Activated CD4-positive, alpha-beta T cell treated with anti-CD3 and anti-CD28 coated beads, Interleukin-10, Interleukin-2, amounts not matched to agents 100 ng/mL and 50 ng/mL, durations not matched to agents 16 hours and 8 hours (primary cell): ENCODE measurements at regions not wholly inside any gene's neighbourhood (a gene's known extent, or its start where the extent isn't known, plus 50 kb on each side); places are given as distances from the start of the nearest gene placed in this dataset.
"Not testable (repeated sequence)": the region's sequence is repeated elsewhere in the genome, so short reads cannot be mapped to it uniquely, and the experiment has no call there.

Experiments
- DNase-seq: peaks from one replicate; pipeline ENCODE4 v3.0.0-alpha.2; 2020

DNA sequence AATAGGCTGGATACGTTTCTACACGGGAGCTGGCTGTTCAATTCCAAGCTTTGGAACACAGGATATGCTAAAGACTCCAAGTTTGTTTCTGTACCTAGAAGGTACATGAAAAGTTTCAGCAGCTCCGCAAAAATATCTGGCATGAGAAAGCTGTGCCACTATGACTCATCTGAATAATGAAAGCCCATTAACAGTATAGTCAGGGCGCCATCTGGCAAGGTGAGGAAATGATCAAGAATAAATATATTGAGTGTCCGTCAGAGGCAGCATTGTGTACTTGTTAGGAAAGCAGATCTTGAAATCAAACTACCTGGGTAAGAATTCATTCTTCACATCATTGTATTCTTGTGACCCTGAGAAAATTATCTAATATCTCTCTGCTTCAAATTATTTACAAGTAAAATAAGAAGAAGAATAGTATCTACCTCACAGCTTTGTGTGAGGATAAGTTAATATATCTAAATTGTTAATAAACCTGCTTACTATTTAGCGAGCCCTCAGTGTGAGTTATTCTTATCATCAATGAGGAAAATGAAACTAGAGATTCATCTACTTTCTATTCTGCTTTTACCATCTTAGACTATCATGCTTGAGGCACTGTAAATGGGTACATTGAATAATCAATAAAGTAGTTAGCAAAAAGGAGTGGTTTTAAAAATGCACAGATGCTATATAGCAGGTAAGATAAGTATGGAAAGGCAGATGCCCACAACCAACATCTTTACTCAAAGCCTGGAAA lies 53.5 kb downstream of the FSCB start:
- DNase-seq = no peak

DNA sequence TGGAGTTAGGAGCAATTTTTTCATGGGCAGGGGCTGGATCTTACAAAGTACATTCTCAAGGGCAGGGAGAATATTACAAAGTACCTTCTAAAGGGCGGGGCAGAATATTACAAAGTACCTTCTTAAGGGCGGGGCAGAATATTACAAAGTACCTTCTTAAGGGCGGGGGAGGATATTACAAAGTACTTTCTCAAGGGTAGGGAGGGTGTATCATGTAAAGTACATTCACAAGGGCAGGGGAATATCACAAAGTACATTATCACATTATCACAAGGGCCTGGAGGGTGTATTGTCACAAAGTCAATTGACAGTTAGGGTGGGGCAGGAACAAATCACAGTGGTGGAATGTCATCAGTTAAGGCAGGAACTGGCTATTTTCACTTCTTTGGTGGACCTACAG lies 56.9 kb downstream of the FSCB start:
- not testable (repeated sequence) for DNase-seq

DNA sequence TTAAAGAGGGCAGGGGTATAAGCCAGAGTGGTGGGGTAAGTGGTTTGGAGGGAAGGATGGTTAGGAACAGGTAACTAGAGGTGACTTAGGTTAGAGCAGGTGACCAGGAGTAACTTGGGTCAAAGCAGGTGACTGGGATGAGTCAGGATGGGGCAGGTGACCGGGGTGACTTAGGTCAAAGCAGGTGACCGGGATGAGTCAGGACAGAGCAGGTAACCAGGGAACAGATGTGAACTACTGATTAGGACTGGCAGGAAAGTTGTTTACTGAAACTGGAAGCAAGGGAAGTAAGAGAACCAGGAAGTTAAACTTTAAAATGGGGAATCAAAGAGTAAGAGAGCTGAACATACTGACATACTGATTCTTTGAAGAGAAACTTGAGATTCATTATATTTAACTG lies 57.4 kb downstream of the FSCB start:
- DNase-seq = no peak

DNA sequence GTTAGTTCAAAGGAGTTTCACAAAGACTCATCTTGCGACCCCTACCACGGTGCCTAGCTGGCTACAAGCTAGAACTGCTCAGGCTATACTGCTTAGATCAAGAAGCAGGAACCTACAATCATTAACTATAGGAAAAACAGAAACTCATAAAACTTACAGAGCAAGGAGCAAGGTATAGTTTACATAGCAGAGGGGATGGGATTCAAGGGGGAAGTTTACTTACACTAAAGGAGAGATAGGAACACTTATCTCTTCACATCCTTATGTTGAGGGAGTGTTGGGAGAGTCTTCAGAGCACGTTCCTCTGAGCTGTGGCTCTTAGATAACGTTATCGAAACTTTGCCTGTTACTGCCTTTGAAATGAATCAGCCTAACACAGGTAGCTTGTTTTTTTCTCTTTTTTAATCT lies 58.1 kb downstream of the FSCB start:
- DNase-seq = no peak

DNA sequence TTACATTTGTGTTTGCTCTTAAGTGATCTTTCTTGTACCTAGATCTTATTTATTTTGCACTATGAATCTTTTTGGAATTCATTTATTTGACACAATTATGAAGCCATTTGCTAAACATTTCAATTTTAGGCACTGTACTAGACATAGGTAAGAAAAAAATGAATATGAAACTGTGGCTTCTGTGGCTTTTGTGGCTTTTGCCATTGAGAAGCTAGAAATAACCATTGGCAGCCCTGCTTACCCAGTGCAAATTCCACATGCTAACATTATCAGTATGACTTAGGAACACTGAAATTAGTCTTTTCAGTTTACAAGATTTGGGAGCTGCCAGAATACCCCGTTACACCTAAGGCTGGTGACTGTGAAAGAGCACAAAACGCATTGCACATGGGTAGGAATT lies 60.1 kb downstream of the FSCB start:
- DNase-seq = no peak

DNA sequence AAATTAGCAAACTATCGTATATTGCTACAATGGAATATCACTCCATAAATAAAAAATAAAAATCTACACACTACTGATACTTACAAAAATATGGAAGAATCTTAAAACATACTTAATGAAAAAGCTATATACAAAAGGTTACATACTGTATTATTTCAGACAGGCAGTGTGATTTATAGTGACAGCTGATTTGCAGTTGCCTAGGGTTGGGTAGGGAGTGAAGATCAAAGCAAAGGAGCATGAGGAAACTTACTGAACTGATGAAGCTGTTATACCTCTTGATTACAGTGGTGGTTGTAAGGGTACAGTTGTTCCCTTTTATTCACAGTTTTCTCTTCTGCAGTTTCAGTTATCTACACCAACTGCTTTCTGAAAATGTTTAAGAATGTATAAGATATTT lies 62.6 kb downstream of the FSCB start:
- DNase-seq = no peak

DNA sequence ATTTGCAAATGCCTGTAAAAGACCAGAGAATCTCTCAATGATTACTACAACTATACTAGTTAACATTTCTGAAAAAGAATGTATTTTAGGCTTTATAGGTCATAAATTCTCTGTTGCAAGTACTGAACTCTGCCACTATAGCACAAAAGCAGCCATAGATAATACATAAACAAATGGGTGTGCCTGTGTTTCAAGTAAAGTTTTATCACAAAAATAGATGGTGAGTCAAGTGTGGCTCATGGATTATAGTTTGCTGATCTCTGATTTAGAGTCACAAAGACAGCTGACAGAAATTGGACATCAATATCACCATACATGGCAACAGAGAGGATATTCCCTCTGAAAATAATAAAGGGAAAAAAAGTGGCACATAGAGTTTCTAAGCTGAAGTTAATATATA lies 68.1 kb downstream of the FSCB start:
- DNase-seq = no peak

DNA sequence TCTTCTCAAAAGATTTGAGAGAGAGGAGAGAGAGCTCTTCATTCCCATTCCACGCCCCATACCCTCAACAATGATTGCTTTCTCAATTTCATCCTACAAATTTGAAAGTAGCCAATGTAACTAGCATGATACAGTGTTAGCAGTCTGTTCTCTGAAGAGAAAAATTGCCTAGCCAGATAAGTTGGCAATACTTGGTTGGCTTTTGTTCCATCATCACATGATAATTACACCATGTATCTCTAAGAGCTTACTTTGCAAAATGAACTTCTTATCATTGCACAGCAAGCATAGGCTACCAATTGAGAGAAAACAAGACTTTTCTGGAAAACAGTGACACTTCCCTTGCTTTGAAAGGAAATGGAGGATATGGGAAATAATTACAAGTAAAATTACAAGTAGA lies 68.9 kb downstream of the FSCB start:
- DNase-seq = no peak

DNA sequence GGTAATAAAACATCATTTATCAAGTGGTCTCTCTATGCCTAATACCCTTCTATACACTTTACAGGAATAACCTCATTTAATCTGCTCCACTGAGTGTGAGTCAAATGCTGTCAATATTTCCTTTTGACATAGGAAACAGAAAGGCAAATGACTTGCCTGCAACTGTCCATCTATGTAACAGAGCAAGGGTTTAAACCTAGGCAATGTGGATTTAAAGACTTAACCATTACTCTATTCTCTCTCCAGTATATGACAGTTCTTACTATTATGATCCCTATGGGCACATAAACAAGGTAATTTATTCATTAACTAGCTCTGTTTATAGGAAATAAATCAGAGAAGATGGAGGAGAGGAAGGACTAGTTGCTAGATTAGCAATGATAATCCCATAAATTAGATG lies 70.6 kb downstream of the FSCB start:
- no peak for DNase-seq

DNA sequence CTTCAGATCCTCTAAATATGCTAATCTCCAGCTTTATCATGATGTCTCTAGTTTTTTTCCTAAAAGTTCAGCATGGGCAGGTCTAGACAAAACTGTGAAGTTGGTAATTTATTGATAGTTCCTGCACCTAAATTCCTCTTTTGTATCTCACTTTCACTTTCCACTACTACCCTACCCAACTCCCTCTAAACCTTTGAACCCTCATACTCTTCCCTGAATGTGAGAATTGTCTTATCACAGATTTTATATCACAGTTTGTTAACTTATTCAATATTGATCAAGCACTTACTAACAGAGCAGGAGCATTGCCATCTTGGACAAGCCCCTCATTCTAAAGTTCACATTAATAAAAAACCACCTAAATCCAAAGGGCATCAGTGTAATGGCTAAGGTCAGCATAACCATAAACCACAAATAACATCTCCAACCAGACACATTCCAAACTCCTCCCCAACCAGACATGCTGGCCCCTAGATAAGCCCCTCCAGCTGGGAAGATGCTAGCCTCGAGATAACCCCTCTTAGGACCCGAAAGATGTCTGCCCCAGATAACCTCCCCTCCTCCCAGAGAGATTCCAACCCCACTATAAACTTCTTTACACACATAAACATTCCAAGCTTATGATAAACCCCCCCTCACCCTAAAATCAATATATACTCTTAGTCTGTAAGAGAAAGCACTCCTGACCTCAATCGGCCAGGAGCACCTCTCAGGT lies 78.7 kb downstream of the FSCB start:
- DNase-seq = no peak

DNA sequence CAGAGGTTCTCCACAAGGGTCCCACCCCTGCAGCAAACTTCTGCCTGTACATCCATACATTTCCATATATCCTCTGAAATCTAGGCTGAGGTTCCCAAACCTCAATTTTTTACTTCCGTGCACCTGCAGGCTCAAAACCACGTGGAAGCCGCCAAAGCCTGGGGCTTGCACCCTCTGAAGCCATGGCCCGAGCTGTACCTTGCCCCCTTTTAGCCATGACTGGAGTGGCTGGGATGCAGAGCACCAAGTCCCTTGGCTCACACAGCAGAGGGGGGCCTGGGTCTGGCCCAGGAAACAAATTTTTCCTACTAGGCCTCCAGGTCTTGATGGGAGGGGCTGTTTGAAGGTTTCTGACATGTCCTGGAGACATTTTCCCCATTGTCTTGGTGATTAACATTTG lies 84.4 kb downstream of the FSCB start:
- DNase-seq = no peak

DNA sequence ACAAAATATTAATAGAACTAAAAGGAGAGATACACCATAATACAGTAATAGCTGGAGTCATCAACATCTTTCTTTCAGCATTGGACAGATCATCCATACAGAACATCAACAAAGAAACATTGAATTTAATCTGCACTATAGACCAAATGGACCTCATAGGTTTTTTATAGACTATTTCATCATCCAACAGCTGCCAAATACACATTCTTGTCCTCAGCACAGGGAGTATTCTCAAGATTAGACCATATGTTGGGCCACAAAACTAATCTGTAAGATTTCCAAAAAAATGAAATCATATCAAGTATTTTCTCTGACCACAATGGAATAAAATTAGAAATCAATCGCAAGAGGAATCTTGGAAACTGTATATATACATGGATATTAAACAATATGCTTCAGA lies 86.9 kb downstream of the FSCB start:
- no peak for DNase-seq

DNA sequence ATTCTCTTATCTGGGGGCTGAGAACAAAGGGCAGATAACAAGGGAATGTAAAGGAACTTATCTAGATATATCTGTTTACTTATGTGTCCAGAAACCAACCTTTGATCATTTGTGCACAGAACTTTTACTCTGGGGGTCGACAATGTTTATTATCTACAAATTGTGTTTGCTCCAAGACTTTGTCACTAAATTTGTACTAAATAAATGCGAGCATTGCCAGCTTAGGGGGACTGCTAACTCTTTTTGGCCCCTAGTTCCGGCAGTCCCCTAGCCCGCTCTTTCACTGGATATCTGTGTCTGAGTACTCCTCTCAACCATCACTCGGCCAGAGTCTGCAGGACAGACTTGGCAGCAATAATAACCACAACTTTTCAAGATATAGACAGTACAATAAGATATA lies 88.2 kb downstream of the FSCB start:
- DNase-seq = no peak

DNA sequence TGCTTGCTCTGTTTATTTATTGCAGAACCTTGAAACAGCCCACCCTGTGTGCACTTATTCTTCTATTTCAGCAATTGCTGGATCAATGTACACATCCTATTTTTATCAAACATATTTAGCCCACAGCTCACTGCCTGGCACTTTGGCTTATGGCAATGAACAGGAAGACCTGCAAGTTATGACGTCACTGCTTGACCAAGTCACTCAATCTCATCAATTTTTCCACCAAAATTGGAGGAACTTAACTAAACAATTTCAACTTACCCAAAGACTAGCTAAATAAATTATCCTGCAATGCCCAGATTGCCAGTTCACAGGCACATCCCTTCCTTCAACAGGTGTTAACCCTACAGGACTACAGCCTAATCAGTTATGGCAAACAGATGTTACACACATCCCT lies 89.3 kb downstream of the FSCB start:
- no peak for DNase-seq

DNA sequence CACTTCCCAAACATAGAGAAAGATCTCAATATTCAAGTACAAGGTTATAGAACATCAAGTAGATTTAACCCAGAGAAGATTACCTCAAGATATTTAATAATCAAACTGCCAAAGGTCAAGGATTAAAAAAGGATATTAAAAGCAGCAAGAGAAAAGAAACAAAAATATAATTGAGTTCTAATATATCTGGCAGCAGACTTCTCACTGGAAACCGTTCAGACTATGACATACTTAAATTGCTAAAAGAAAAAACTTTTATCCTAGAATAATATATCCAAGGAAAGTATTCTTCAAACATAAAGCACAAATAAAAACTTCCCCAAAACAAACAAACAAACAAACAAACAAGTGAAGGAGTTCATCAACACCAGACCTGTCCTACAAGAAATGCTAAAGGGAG lies 92.4 kb downstream of the FSCB start:
- DNase-seq = no peak

DNA sequence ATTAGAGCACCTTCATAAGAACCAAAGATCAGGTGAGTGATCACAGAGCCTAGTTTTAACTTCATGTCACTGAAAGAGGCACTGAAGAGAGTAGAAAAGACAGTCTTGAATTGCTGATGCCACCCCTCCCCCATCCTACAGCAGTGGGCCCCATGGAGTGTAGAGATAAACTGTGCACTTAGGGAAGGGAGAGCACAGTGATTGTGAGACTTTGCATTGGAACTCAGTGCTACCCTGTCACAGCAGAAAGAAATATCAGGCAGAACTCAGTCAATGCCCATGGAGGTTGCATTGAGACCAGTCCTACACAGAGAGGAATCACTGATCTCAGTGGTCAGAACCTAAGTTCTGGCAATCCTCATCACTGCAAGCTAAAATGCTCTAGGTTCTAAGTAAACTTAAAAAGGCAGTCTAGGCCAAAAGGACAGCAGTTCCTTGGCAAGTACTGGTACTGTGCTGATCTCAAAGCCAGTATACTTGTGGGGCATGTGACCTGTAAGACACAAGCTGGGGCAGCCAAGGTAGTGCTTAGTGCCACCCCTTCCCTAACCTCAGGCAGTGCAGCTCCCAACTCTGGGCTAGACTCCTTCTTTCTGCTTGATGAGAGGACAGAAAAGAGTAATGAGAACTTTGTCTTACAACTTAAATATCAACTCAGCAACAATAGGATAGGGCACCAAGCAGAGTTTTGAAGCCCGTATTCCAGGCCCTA lies 94.1 kb downstream of the FSCB start:
- no peak for DNase-seq

DNA sequence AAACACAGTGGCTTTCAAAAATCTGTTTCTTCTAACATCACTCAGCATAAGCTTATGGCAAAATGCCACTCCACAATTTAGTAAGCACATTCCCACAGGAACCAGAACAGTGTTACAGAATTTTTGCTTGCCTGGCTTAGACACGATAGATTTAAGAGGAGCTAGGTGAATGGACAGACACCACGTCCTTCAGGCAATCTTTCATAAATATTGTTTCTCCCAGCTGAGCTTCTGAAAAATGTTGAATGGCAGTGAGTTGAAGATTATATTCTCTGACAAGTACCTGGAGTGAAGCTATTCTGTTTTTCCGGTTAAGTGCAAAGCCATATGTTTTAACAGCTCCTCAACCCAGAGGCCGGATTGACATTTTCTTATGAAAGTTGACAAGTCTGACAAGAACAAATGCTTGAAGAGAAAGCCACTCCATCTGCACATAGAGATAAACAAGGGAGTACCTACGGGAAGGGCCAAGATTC lies 102.0 kb downstream of the FSCB start:
- DNase-seq = no peak

DNA sequence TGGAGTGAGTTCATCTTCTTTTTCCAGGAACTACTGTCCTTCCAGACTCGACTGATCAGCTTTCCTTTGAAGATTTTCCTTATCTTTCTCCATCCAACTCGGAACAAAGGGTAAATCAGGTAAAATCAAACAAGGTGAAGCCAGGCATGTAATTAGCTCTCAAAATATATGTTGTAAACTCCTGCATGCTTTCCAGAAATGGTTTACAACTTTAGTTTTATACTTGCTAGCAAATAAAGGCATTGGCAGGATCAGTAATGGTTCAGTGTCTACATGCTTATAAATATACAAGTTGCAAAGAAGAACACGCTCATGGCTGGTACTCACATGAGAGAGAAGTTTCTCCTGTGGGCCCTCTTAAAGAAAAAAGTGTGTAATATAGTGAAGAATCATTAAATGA lies 102.5 kb downstream of the FSCB start:
- no peak for DNase-seq

DNA sequence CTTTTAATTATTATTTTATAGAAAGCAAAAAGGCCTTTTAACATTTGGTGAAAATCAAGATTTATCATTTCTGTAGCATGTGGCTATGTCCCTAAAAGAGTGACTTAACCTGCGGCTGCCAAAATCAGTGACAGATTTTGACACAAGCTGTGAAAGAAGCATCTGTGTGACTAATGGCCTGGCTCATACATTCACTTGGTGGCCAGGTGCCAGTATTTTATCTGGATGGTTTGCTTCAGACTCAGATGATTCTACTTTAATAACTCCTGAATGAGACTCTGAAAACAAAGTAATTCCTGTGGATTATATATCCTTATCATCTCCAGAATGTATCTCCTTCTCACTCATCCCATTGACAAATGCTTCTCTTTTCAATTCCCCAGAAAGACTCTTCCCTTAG lies 103.0 kb downstream of the FSCB start:
- DNase-seq = no peak

DNA sequence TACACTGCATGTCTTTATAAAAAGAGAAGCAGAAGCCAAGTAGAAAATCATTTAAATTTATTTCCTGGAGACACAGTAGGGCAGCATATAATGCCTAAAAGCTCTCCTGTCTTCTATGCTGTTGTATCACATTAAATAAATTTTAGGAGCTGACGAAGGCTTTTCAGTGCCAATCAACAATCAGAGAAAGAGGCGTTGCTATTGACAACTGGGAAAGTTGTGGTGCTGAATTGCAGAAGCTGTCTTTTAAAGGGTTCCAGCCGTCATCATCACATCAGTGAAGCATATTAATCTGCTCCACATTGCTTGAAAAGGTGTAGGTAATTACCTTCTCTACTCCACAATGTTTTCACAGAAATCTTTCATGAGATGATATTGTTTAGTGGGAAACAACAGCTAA lies 103.9 kb downstream of the FSCB start:
- no peak for DNase-seq

DNA sequence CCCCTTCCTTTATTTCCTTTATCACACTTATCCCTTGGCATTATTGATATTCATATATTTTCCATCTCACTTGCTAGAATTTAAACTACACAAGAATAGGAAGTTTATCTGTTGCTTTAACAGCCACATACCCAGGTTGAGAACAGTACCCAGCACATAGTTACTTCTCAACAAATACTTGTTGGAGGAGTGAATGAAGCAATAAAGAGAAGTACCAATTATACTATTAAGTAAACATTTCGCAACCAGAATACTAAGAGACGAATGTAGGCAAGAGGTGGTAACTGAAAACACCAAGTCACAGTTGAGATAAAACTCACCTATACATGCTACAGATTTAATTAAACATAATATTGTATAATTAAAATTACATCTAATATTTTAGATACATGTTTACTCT lies 110.9 kb downstream of the FSCB start:
- no peak for DNase-seq

DNA sequence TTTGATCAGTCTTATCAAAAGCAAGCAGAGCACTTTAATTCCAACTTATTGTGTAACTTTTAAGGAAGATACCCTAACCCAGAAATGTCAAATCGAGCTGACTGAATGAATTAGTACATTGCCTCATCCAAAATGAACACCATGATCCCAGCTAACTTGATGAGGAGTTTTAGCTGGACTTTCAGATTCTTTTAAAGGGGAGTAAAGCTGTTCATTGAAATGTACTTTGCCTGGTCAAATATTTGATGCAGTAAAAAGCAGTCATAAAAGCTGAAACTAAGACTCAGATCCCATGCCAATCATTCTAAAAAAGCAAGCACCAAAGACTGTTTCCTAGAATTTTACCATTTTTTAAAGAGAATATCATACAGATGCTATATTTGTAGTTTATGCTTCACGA lies 114.1 kb downstream of the FSCB start:
- no peak for DNase-seq

DNA sequence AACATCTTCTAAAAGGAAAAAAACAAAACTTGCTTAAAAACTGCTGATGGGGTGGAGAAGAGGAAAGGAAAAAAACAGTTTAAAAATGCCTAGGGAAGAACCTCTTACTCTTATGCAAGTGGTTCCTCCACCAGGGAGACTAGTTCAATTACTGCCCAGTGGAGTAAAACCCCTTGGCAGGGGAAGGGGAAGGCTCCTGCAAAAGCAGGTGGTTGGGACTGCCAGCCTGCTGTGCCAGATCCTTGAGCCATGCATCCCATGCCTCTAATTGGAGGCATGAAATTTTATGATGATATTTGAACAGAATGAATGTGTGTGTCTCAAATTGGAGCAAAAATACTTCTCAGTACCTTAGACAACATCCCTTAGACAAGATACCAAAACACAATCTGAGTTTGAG lies 118.8 kb downstream of the FSCB start:
- DNase-seq = no peak

DNA sequence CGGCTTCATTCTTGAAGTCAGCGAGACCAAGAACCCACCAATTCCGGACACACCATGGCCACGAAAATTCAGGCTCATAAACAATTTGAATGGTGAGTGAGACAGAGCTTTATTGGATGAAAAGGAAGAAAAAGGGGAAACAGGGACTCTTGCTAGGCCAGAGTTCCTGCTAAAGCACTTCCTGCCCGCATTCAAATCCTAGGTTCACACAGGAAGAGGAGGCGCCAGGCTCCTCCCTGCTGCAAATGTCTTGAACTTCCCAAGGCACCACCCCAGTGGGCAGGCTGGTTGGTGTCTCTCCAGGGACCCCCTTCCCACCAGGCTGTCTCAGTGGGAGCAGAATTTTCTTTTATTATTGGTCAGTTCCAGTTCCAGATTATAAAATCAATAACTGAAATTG lies 121.2 kb downstream of the FSCB start:
- no peak for DNase-seq
